Large intestine (tissue), 3 donors: ENCODE measurements at regions not wholly inside any gene's neighbourhood (a gene's known extent, or its start where the extent isn't known, plus 50 kb on each side); places are given as distances from the start of the nearest gene placed in this dataset.
"Not testable (repeated sequence)": the region's sequence is repeated elsewhere in the genome, so short reads cannot be mapped to it uniquely, and the experiment has no call there.

Source experiments
- DNase-seq, 2 donors: peaks; one replicate each; pipeline versions ENCODE4 v3.0.0 to v3.0.0-alpha.2; 2013
- H3K27ac ChIP-seq: one replicate; pipeline ENCODE4 v1.5.1; 2013; ENCODE audit warnings: low read length
- H3K27me3 ChIP-seq: 2 replicates; pipeline ENCODE4 v1.6.1; 2013; ENCODE audit warnings: low read length; ENCODE audit not compliant: control insufficient read depth, insufficient read depth
- H3K36me3 ChIP-seq: 2 replicates; pipeline ENCODE4 v1.6.1; 2013; ENCODE audit warnings: low read length; ENCODE audit not compliant: control insufficient read depth, insufficient read depth
- H3K4me1 ChIP-seq: one replicate; pipeline ENCODE4 v1.6.1; 2013; ENCODE audit warnings: low read length; ENCODE audit not compliant: control insufficient read depth, insufficient read depth
- H3K4me3 ChIP-seq: one replicate; pipeline ENCODE4 v1.5.1; 2013; ENCODE audit warnings: low read length
- H3K9me3 ChIP-seq: one replicate; pipeline ENCODE4 v1.6.1; 2013; ENCODE audit warnings: mild to moderate bottlenecking, low read depth, low read length, moderate library complexity; ENCODE audit not compliant: control insufficient read depth
- WGBS: methylation state at CpG from one replicate; pipeline ENCODE4 v1.1.5; 2013; ENCODE audit warnings: low lambda C conversion rate; ENCODE audit not compliant: insufficient coverage; 5-methylcytosine and 5-hydroxymethylcytosine counted together

DNA sequence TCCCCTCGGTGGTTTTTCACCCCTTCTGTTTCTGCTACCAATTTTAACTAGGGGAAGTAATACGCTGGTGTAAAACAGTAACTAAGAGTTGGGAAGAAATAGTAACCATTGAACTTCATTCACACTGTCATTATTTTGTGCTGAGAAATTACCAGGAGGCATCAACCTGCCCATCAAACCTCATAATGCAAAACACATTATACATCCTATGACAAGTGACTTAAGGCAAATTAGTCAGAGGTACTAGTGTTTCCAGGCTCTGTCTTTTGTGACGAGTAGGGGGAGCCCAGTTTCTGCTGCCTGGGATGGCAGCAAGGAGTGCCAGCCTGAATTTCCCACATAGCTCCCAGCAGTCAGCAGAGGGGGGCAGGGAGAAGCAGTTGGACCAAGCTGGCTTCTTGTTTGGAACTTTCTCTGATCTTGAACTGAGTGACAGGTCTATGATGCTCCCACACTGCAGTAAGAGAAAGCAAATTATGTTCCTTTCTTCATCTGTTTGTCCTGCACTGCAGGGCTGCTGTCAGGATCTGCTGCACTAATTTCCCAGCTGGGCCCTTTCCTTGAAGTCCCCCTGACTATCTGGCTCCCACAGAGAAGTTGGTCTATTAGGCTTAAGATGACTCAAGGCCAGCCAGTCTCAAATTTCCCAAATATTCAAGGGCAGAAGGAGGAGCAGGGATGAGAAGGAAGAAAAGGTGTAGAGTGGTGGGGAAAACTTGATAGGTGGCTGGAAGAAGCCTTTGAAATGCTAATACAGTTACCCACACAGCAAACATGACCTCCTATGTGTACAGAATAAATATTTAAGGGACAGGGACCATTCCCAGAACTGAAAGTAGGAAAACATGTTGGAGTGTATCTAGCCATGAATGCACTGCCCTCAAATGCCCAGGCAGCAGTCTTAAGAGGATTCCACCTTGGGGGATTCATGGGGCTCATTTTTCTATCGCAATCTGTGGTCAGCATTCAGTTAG, 322.8 kb downstream of the SEC16B start:
- Histone ChIP-seq H3K36me3 (no peaks in the 10 kb centered on the region), H3K4me3 (no peak overlapping the region), H3K9me3 (no peaks in the 10 kb centered on the region), H3K27me3 (no peaks in the 10 kb centered on the region), H3K4me1 (no peaks in the 10 kb centered on the region), H3K27ac (no peak overlapping the region)
- WGBS = no CpG with 5 or more reads among the region's 4 CpGs
- DNase-seq = no peak

DNA sequence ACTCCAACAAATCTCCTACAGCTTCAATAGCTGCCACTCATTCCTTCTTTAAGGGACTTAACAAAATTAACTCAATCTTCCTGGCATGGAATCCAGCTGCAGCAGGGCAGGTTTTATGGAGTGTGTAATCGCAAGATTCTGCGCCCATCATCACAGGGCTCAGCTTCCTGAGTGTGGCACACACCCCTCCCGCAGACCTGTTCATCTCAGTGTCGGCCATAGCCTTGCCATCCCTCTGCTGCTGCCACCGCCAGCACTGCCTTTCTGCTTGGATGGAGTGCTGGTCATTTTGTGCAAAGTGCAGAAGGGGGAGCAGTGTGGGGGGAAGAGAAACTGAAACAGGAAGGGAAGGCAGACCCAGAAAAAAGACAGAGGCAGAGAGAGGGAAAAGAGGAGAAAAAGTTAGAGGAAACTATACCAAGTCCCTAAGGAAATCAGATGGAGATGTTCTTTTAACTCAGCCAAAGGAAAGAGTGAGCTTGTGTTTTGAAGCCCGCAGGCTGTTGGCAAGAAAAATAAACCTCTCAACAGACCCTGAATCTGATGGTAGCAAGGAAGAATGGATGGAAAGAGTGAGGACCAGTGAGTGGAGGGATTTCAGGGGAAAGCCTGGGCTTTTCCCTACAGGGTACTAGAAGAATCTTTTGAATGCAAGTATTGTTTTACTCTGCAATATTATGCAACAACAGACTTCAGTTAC, 324.2 kb downstream of the SEC16B start:
- Histone ChIP-seq H3K4me3 (no peak overlapping the region), H3K4me1 (no peaks in the 10 kb centered on the region), H3K36me3 (no peaks in the 10 kb centered on the region), H3K9me3 (no peaks in the 10 kb centered on the region), H3K27ac (no peak overlapping the region), H3K27me3 (no peaks in the 10 kb centered on the region)
- DNase-seq = no peak
- WGBS = 64% methylated on average over 3 of the region's 6 CpGs

DNA sequence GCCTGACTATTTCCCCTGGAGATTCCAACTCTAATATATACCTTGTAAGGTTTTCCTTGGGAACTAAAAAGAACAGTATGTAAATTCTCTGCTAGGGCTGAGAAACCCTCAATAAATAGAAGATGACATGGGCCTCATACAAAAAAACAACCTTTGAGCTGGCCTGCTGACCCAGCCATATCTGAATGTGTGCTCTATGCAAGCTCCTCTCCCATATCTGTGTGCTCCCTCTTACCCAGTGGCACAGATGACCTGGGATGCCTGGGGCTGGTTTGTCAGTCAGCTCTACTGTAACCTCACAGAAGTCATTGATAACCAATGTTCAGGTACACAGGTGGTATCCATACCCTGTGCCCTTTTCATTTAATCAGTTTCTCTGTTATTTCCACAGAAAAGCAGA, 329.2 kb downstream of the SEC16B start:
- no peaks in the 10 kb centered on the region for H3K9me3 ChIP-seq
- no peak for DNase-seq
- H3K4me3 ChIP-seq = no peak overlapping the region
- no peaks in the 10 kb centered on the region for H3K4me1 ChIP-seq
- no peaks in the 10 kb centered on the region for H3K36me3 ChIP-seq
- no peak overlapping the region for H3K27ac ChIP-seq
- H3K27me3 ChIP-seq = no peaks in the 10 kb centered on the region

DNA sequence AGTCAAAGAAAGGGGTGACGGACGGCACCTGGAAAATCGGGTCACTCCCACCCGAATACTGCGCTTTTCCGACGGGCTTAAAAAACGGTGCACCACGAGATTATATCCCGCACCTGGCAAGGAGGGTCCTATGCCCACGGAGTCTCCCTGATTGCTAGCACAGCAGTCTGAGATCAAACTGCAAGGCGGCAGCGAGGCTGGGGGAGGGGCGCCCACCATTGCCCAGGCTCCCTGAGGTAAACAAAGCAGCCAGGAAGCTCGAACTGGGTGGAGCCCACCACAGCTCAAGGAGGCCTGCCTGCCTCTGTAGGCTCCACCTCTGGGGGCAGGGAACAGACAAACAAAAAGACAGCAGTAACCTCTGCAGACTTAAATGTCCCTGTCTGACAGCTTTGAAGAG, 335.7 kb downstream of the SEC16B start:
- WGBS = no CpG with 5 or more reads among the region's 15 CpGs
- H3K36me3 ChIP-seq, H3K9me3 ChIP-seq, H3K27ac ChIP-seq, H3K4me3 ChIP-seq, H3K27me3 ChIP-seq, DNase-seq, H3K4me1 ChIP-seq: not testable (repeated sequence)

DNA sequence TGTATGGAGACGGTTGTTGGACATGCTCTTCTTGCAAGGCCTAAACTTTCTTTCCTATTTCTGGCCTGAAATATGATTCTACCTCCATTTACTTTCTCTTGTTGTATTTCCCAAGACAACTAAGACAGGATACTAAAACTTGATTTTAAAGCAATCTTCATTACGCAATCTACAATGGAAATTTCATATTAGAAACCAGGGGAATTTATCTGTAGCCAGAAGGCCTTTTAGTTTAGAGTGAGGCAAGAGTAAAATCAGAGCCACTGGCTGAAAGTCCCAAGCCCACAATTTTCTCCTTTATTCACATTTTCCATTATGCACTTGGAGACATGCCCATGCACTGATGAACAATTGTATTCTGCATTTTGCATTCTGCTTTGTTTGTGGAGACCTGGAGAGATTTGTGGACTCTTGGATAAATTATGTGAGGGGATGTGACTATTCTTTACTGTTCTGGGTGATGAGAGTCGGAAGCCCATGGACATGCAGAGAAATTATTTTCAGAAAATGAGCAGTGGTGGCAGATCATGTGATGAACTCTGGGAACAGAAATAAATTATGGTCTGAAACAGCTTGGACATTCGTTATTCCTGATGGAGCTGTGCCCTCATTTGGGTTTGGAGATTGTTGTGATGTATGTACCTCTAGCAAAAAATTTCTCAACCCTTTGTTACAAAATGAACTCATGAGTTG, 336.8 kb downstream of the SEC16B start:
- Histone ChIP-seq H3K4me3 (no peak overlapping the region), H3K4me1 (no peaks in the 10 kb centered on the region), H3K27me3 (no peaks in the 10 kb centered on the region), H3K27ac (no peak overlapping the region), H3K9me3 (no peaks in the 10 kb centered on the region), H3K36me3 (no peaks in the 10 kb centered on the region)
- no peak for DNase-seq
- 0% methylated on average over 1 of the region's 4 CpGs for WGBS

DNA sequence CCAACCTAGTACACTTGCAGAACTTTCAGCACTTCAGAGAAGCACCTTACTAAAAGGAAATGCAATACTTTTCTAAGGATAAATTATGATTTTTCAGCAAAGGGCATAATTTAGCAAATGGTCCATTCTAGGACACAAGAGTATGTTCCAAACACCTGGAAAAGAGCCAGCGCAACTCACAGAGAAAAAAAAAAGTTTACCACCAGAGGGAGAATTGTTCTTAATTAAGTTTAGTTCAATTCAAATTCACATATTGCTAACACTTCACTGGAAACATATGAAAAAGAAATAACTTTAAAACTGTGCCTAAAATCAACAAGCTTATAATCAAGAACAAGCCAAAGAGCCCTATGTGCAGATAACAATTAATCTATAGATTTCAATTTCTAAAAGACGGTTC, 338.1 kb downstream of the SEC16B start:
- Histone ChIP-seq H3K4me3 (no peak overlapping the region), H3K36me3 (no peaks in the 10 kb centered on the region), H3K27me3 (no peaks in the 10 kb centered on the region), H3K27ac (no peak overlapping the region), H3K4me1 (no peaks in the 10 kb centered on the region), H3K9me3 (no peaks in the 10 kb centered on the region)
- no peak for DNase-seq
- 80% methylated on average over 1 of the region's 2 CpGs for WGBS

DNA sequence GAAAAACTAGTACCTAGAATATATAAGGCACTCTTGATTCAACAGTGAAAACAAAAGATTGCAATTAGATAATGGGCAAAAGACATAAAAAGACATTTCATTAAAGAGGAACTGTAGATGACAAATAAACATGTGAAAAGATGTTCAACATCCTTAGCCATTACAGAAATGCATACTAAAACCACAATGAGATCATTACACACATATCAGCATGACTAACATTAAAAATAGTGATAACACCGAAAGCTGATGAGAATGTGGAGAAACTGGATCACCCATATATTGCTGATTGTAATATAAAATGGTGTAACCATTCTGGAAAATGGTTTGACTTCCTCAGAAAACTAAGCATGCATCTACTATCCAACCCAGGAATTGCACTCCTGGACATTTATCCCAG, 340.3 kb downstream of the SEC16B start:
- no CpG with 5 or more reads among the region's 1 CpG for WGBS
- no peaks in the 10 kb centered on the region for H3K36me3 ChIP-seq

DNA sequence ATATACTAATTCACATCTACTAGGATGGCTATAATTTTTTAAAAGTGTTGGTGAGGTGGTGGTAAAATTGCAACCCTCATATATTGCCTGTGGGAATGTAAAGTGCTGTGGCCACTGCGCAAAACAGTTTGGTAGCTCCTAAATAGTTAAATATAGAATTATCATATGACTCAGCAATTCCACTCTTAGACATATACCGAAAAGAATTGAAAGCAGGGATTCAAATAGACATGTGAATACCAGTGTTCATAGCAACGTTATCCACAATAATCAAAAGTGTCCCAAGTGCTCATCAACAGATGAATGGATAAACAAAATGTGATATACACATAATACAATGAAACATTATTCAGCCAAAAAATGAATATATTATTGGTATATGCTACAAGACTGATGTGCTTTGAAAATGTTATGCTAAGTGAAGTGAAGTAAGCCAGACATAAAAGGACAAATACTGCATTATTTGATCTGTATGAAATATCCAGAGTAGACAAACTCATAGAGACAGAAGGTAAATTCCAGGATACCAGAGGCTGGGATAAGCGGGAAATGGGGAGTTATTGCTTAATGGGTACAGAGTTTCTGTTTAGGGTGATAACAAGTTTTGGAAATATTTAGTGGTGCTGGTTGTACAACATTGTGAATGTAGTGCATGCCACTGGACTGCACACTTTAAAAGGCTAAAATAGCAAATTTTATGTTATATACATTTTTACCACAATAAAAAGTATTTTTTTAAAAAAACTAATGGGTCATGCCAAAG, 342.5 kb downstream of the SEC16B start:
- Histone ChIP-seq H3K27me3 (no peaks in the 10 kb centered on the region), H3K27ac (no peak overlapping the region), H3K9me3 (no peaks in the 10 kb centered on the region), H3K4me3 (no peak overlapping the region), H3K36me3 (no peaks in the 10 kb centered on the region), H3K4me1 (no peaks in the 10 kb centered on the region)
- no CpG with 5 or more reads among the region's 4 CpGs for WGBS
- DNase-seq = no peak

More for the DNA sequence above, 340.3 kb downstream of the SEC16B start:
- no peaks in the 10 kb centered on the region for H3K4me1 ChIP-seq
- H3K27ac ChIP-seq = no peak overlapping the region
- no peak overlapping the region for H3K4me3 ChIP-seq
- no peaks in the 10 kb centered on the region for H3K9me3 ChIP-seq
- no peak for DNase-seq
- no peaks in the 10 kb centered on the region for H3K27me3 ChIP-seq

DNA sequence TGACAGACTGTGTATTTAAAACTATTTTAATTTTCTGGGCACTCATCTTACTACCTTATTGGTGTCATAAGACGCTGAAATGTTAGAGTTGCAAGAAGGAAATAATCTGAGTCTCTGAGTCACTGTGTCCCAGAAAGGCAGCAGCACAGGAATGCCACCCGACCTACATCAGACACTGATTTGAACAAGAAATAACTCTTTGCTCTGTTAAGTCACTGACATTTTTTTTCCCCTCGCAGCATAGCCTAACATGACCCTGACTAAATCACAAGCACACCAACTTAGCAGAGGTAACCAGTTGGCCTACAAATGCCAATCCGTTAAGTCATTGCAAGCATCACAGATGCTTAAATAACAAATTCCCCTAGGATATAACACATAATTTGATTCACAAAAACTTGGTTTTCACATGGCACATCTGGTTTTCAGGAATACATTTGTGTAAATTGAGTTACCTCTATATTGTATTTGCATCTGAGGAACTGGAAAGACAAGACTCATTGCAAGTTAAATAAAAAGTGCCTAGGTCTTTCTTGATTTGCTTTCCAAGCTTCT, 349.1 kb downstream of the SEC16B start:
- no peaks in the 10 kb centered on the region for H3K9me3 ChIP-seq
- no peak for DNase-seq
- no peaks in the 10 kb centered on the region for H3K36me3 ChIP-seq
- no peaks in the 10 kb centered on the region for H3K4me1 ChIP-seq
- no CpG with 5 or more reads among the region's 4 CpGs for WGBS
- H3K27ac ChIP-seq = no peak overlapping the region
- H3K27me3 ChIP-seq = peaks cover 2% of the 10 kb centered on the region
- no peak overlapping the region for H3K4me3 ChIP-seq

DNA sequence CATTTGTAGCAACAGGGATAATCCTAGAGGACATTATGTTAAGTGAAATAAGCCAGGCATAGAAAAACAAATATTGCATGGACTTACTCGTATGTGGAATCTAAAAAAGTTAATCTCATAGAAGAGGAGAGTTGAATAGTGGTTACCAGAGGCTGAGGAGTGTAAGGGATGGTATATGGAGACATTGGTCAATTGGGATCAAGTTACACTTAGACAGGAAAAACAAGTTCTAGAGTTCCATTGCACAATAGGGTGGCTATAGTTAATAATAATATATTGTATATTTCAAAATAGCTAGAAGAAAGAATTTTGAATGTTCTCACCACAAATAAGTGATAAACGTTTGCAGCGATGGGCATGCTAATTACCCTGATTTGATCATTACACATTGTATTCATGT, 354.6 kb downstream of the SEC16B start:
- 40% methylated on average over 1 of the region's 3 CpGs for WGBS
- H3K27me3 ChIP-seq = no peaks in the 10 kb centered on the region
- no peak for DNase-seq

More for the DNA sequence above, 354.6 kb downstream of the SEC16B start:
- Histone ChIP-seq H3K9me3 (no peaks in the 10 kb centered on the region), H3K4me1 (no peaks in the 10 kb centered on the region), H3K36me3 (no peaks in the 10 kb centered on the region), H3K4me3 (no peak overlapping the region), H3K27ac (no peak overlapping the region)
